ENCODE measurements at regions not wholly inside any gene's neighbourhood (a gene's known extent, or its start where the extent isn't known, plus 50 kb on each side); places are given as distances from the start of the nearest gene placed in this dataset.
"Not testable (repeated sequence)": the region's sequence is repeated elsewhere in the genome, so short reads cannot be mapped to it uniquely, and the experiment has no call there.

- DNase-seq (ENCODE audit: low read depth in 2 of 2) = no peak
Measured at GRCh38 chr12:30345744-30346471, 349.8 kb downstream of the IPO8 start.

GRCh38 chr12:30330565-30330964 lies 365.1 kb downstream of the IPO8 start:
- no peak for DNase-seq (ENCODE audit: low read depth in 2 of 2)

- DNase-seq (ENCODE audit: low read depth in 2 of 2) = no peak
Measured at GRCh38 chr12:30329281-30329680, 366.4 kb downstream of the IPO8 start.

GRCh38 chr12:30323008-30323407 lies 372.7 kb downstream of the IPO8 start:
- DNase-seq (ENCODE audit: low read depth in 2 of 2) = no peak

- no peak for DNase-seq (ENCODE audit: low read depth in 2 of 2)
Measured at GRCh38 chr12:30320561-30320960, 375.1 kb downstream of the IPO8 start.

GRCh38 chr12:30314506-30315100 lies 381.1 kb downstream of the IPO8 start:
- no peak for DNase-seq (ENCODE audit: low read depth in 2 of 2)

- no peak for DNase-seq (ENCODE audit: low read depth in 2 of 2)
Measured at GRCh38 chr12:30308010-30308717, 387.5 kb downstream of the IPO8 start.

GRCh38 chr12:30304528-30304927 lies 391.1 kb downstream of the IPO8 start:
- no peak for DNase-seq (ENCODE audit: low read depth in 2 of 2)

- DNase-seq (ENCODE audit: low read depth in 2 of 2) = no peak
Measured at GRCh38 chr12:30301291-30301690, 394.4 kb downstream of the IPO8 start.

- DNase-seq (ENCODE audit: low read depth in 2 of 2) = no peak
Measured at GRCh38 chr12:30296486-30296885, 399.2 kb downstream of the IPO8 start.

GRCh38 chr12:30286345-30286926 lies 409.2 kb downstream of the IPO8 start:
- DNase-seq (ENCODE audit: low read depth in 2 of 2) = no peak

GRCh38 chr12:30278401-30278800 lies 417.3 kb downstream of the IPO8 start:
- no peak for DNase-seq (ENCODE audit: low read depth in 2 of 2)

- DNase-seq (ENCODE audit: low read depth in 2 of 2) = not testable (repeated sequence)
Measured at GRCh38 chr12:30272515-30272914, 423.2 kb downstream of the IPO8 start.

GRCh38 chr12:30269496-30269895 lies 426.2 kb downstream of the IPO8 start:
- DNase-seq (ENCODE audit: low read depth in 2 of 2) = no peak

GRCh38 chr12:30268041-30268440 lies 427.6 kb downstream of the IPO8 start:
- no peak for DNase-seq (ENCODE audit: low read depth in 2 of 2)

- DNase-seq (ENCODE audit: low read depth in 2 of 2) = no peak
Measured at GRCh38 chr12:30263434-30263833, 432.2 kb downstream of the IPO8 start.

- DNase-seq (ENCODE audit: low read depth in 2 of 2) = no peak
Measured at GRCh38 chr12:30257618-30258017, 438.1 kb downstream of the IPO8 start.

GRCh38 chr12:30251546-30251945 lies 444.1 kb downstream of the IPO8 start:
- no peak for DNase-seq (ENCODE audit: low read depth in 2 of 2)

GRCh38 chr12:30243426-30243825 lies 452.2 kb downstream of the IPO8 start:
- no peak for DNase-seq (ENCODE audit: low read depth in 2 of 2)

GRCh38 chr12:30219047-30219446 lies 435.3 kb upstream of the TMTC1 start:
- DNase-seq (ENCODE audit: low read depth in 2 of 2) = no peak

- no peak for DNase-seq (ENCODE audit: low read depth in 2 of 2)
Measured at GRCh38 chr12:30218073-30218472, 434.3 kb upstream of the TMTC1 start.

- no peak for DNase-seq (ENCODE audit: low read depth in 2 of 2)
Measured at GRCh38 chr12:30213166-30213565, 429.4 kb upstream of the TMTC1 start.

GRCh38 chr12:30211743-30212142 lies 428.0 kb upstream of the TMTC1 start:
- no peak for DNase-seq (ENCODE audit: low read depth in 2 of 2)

Data from stimulated activated CD4-positive, alpha-beta T cell treated with anti-CD3 and anti-CD28 coated beads, Interleukin-15, amount 100 ng/mL, for 48 hours (primary cell).